ENCODE measurements at regions not wholly inside any gene's neighbourhood (a gene's known extent, or its start where the extent isn't known, plus 50 kb on each side); places are given as distances from the start of the nearest gene placed in this dataset.
A peak's percentile ranks its signal among the peaks of the same experiment; 100 is the strongest.

- TF ChIP-seq CTCF (IDR thresholded peaks at IDR 0.05) (no peak), POLR2A (IDR thresholded peaks at IDR 0.05) (no peak)
- Histone ChIP-seq H3K4me1 (no peaks in the 10 kb centered on the region), H3K4me3 (no peak overlapping the region), H3K27ac (no peak overlapping the region), H3K9me3 (no peaks in the 10 kb centered on the region), H3K27me3 (no peaks in the 10 kb centered on the region), H3K36me3 (no peaks in the 10 kb centered on the region)
- no peak for DNase-seq
- intact Hi-C loops (cut with DNase I; ENCODE audit: low total_unique reads) = no loop called here
These were observed 112.0 kb upstream of the SELENOP start for GRCh38 chr5:42923710-42924109.

DNA sequence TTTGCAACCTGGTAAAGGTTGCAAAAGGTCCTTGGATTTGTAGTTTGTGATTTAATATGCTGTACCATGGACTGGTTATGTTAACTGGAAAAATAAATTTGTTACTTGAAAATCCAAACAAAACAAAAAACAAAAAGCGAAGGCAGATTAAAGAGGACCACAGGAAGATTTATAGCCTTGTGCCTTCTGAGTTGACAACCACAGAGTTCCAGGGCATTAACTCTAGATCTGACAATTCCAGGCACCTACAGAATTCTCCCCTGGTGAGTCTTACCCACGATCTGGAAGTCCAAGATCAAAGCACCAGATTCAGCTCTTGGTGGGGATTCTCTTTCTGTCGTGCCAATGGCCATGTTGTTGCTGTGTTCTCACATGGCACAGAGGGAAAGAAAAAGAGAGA is 107.9 kb upstream of the SELENOP start:
- H3K9me3 ChIP-seq = no peaks in the 10 kb centered on the region
- no peak overlapping the region for H3K27ac ChIP-seq
- no peak for TF ChIP-seq POLR2A (IDR thresholded peaks at IDR 0.05)
- no peaks in the 10 kb centered on the region for H3K27me3 ChIP-seq
- DNase-seq = no peak
- intact Hi-C loops (cut with DNase I; ENCODE audit: low total_unique reads) = no loop called here
- H3K36me3 ChIP-seq = no peaks in the 10 kb centered on the region
- no peaks in the 10 kb centered on the region for H3K4me1 ChIP-seq
- no peak overlapping the region for H3K4me3 ChIP-seq

- H3K4me3 ChIP-seq = no peak overlapping the region
- H3K4me1 ChIP-seq = no peaks in the 10 kb centered on the region
- H3K27ac ChIP-seq = no peak overlapping the region
- intact Hi-C loops (cut with DNase I; ENCODE audit: low total_unique reads) = no loop called here
- H3K9me3 ChIP-seq = no peaks in the 10 kb centered on the region
- H3K36me3 ChIP-seq = no peaks in the 10 kb centered on the region
- TF ChIP-seq CTCF (IDR thresholded peaks at IDR 0.05) (no peak), POLR2A (IDR thresholded peaks at IDR 0.05) (no peak)
- H3K27me3 ChIP-seq = no peaks in the 10 kb centered on the region
- no peak for DNase-seq
These were observed 103.7 kb upstream of the SELENOP start for GRCh38 chr5:42915306-42915866.

- Histone ChIP-seq H3K4me3 (no peak overlapping the region), H3K36me3 (no peaks in the 10 kb centered on the region), H3K27me3 (no peaks in the 10 kb centered on the region), H3K27ac (no peak overlapping the region), H3K9me3 (no peaks in the 10 kb centered on the region), H3K4me1 (no peaks in the 10 kb centered on the region)
- DNase-seq = no peak
- intact Hi-C loops (cut with DNase I; ENCODE audit: low total_unique reads) = no loop called here
- TF ChIP-seq CTCF (IDR thresholded peaks at IDR 0.05) = peak in 3 of 4 experiments; percentile 14 to 47 (median 18)
- TF ChIP-seq POLR2A (IDR thresholded peaks at IDR 0.05) = no peak
These were observed 100.6 kb upstream of the SELENOP start for GRCh38 chr5:42912184-42912798.

GRCh38 chr5:42908509-42909488 is 97.1 kb upstream of the SELENOP start:
- Histone ChIP-seq H3K27me3 (no peaks in the 10 kb centered on the region), H3K36me3 (no peaks in the 10 kb centered on the region), H3K27ac (no peak overlapping the region), H3K4me3 (peak overlapping the region; percentile 25 to 36), H3K9me3 (no peaks in the 10 kb centered on the region), H3K4me1 (no peaks in the 10 kb centered on the region)
- intact Hi-C loops (cut with DNase I; ENCODE audit: low total_unique reads) = no loop called here
- TF ChIP-seq POLR2A (IDR thresholded peaks at IDR 0.05) = no peak
- TF ChIP-seq CTCF (IDR thresholded peaks at IDR 0.05) = peak; percentile 73 to 88 (median 84)
- DNase-seq = peak; percentile 84 to 89

Measured in uterus (tissue), 3 donors.